ENCODE measurements at regions not wholly inside any gene's neighbourhood (a gene's known extent, or its start where the extent isn't known, plus 50 kb on each side); places are given as distances from the start of the nearest gene placed in this dataset.
"Not testable (repeated sequence)": the region's sequence is repeated elsewhere in the genome, so short reads cannot be mapped to it uniquely, and the experiment has no call there.

DNA sequence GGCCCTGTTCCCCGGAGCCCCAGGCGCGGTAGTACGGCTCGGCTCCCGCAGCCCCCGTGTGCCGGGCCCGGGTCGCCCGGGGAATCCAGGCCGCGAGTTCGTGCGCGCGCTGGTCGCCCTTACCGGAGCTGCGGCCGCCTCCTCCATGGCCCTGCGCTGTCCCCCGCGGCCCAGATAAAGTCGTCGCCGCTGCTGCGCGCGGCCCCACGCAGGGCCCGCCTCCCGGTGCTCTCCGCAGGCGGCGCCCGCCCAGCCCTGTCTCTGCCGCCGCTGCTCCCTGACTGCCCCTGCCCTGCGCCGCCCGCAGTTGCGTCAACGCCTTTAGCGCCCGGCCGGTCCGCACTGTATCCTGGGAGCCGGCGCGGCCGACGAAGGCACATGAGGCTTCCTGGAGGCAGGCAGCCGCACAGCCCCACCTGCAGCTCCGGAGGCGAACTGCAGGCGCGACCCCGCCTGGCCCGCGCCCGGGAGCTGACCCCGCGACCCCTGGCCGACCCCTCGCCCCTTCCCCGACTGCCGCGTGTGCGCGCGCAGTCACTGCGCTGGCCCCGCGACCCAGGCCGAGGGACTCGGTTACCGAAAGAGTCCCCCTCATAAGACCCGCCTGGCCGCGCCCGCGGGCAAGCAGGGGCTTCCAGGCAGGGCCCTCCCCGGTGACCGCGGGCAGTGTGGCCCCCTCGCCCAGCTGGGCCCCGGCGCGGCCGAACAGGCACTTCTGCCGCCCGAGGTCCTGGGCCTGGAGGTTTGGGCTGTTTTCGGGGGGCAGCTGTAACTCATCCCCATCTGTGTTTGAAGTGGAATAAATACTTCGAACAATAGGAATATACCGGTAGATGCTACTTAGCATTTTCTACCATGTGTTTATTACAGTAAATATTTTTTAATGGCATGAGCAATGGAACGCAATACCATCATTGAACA lies 127.1 kb upstream of the ZNF746 start:
- Histone ChIP-seq H3K79me2 (ENCODE audit: control insufficient read depth, insufficient read depth, low read length, poor library complexity) (peaks cover 16% of the 10 kb centered on the region), H2BK120ac (ENCODE audit: insufficient read depth, low read length, poor library complexity) (peak overlapping the region; percentile 15), H2BK12ac (ENCODE audit: low read length) (no peak overlapping the region), H3K4me3 (ENCODE audit: low read depth, low read length) (peak overlapping the region; percentile 99), H3K4me2 (ENCODE audit: low read length) (peak overlapping the region; percentile 90), H2BK5ac (ENCODE audit: low read depth, low read length, poor library complexity) (peak overlapping the region; percentile 56), H3K18ac (ENCODE audit: low read length) (peak overlapping the region; percentile 76), H3K23ac (ENCODE audit: low read length) (no peak overlapping the region), H3K79me1 (ENCODE audit: low read length) (peaks cover 6% of the 10 kb centered on the region), H4K91ac (ENCODE audit: low read depth, low read length) (peak overlapping the region; percentile 85), H3K9ac (ENCODE audit: low read length) (peak overlapping the region; percentile 91), H2AFZ (ENCODE audit: insufficient read depth, low read length, poor library complexity) (peak overlapping the region; percentile 74), H3K27ac (ENCODE audit: low read depth, low read length) (peak overlapping the region; percentile 36), H3K36me3 (ENCODE audit: control insufficient read depth in 1 of 2, insufficient read depth in 2 of 2, low read length in 2 of 2) (peaks cover 19 to 20% of the 10 kb centered on the region in 2 experiments), H3K4me1 (ENCODE audit: control insufficient read depth in 1 of 2, insufficient read depth in 2 of 2, low read length in 2 of 2) (peaks cover 2 to 7% of the 10 kb centered on the region in 2 experiments), H3K14ac (ENCODE audit: low read length) (peak overlapping the region; percentile 45), H3K9me3 (ENCODE audit: insufficient read depth, low read depth, low read length) (no peaks in the 10 kb centered on the region), H4K12ac (ENCODE audit: low read depth, low read length) (peak overlapping the region; percentile 45), H4K8ac (ENCODE audit: low read depth, low read length) (peak overlapping the region; percentile 84), H2AK5ac (ENCODE audit: low read length) (no peak overlapping the region), H3K27me3 (ENCODE audit: insufficient read depth, low read length) (no peaks in the 10 kb centered on the region), H3K4ac (ENCODE audit: low read depth, low read length) (peak overlapping the region; percentile 35)
- WGBS (ENCODE audit: extremely low coverage, insufficient coverage, insufficient read length): no CpG with 5 or more reads among the region's 97 CpGs
- DNase-seq: peak; percentile 95 to 96

DNA sequence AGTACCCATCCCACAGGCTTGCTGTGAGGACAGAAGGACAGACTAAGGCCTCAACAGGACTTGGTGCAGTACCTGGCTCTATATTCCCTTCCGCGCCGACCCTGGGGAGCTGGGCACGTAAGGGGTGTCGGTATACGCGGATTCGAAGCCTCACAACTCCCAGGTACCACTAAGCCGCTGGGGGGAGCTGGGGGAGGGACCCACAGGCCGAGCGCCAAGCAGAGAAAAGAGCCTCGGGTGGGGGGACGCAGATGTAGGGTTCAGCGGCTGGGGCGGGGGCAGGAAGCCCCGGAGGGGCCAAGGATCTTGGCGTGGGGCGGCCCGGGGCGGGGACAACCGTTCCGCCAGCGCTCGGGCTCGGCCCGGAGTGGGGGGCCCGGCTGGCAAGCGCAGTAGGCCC lies 126.4 kb upstream of the ZNF746 start:
- no peak overlapping the region for H2AK5ac ChIP-seq (ENCODE audit: low read length)
- peaks cover 2 to 7% of the 10 kb centered on the region in 2 experiments for H3K4me1 ChIP-seq (ENCODE audit: control insufficient read depth in 1 of 2, insufficient read depth in 2 of 2, low read length in 2 of 2)
- peak overlapping the region; percentile 56 for H2BK5ac ChIP-seq (ENCODE audit: low read depth, low read length, poor library complexity)
- H3K14ac ChIP-seq (ENCODE audit: low read length): peak overlapping the region; percentile 33
- peaks cover 6% of the 10 kb centered on the region for H3K79me1 ChIP-seq (ENCODE audit: low read length)
- H3K9me3 ChIP-seq (ENCODE audit: insufficient read depth, low read depth, low read length): no peaks in the 10 kb centered on the region
- no peak overlapping the region for H2BK12ac ChIP-seq (ENCODE audit: low read length)
- H3K4me3 ChIP-seq (ENCODE audit: low read depth, low read length): peak overlapping the region; percentile 99
- WGBS (ENCODE audit: extremely low coverage, insufficient coverage, insufficient read length): no CpG with 5 or more reads among the region's 28 CpGs
- no peak overlapping the region for H2AFZ ChIP-seq (ENCODE audit: insufficient read depth, low read length, poor library complexity)
- peaks cover 22 to 25% of the 10 kb centered on the region in 2 experiments for H3K36me3 ChIP-seq (ENCODE audit: control insufficient read depth in 1 of 2, insufficient read depth in 2 of 2, low read length in 2 of 2)
- H3K4me2 ChIP-seq (ENCODE audit: low read length): peak overlapping the region; percentile 84
- no peak overlapping the region for H3K27ac ChIP-seq (ENCODE audit: low read depth, low read length)
- no peaks in the 10 kb centered on the region for H3K27me3 ChIP-seq (ENCODE audit: insufficient read depth, low read length)
- peak overlapping the region; percentile 79 for H4K91ac ChIP-seq (ENCODE audit: low read depth, low read length)
- peak overlapping the region; percentile 35 for H3K4ac ChIP-seq (ENCODE audit: low read depth, low read length)
- H3K18ac ChIP-seq (ENCODE audit: low read length): no peak overlapping the region
- H4K12ac ChIP-seq (ENCODE audit: low read depth, low read length): no peak overlapping the region
- no peak overlapping the region for H3K23ac ChIP-seq (ENCODE audit: low read length)
- H3K79me2 ChIP-seq (ENCODE audit: control insufficient read depth, insufficient read depth, low read length, poor library complexity): peaks cover 16% of the 10 kb centered on the region
- no peak overlapping the region for H2BK120ac ChIP-seq (ENCODE audit: insufficient read depth, low read length, poor library complexity)
- no peak for DNase-seq
- peak overlapping the region; percentile 90 for H3K9ac ChIP-seq (ENCODE audit: low read length)
- peak overlapping the region; percentile 84 for H4K8ac ChIP-seq (ENCODE audit: low read depth, low read length)

DNA sequence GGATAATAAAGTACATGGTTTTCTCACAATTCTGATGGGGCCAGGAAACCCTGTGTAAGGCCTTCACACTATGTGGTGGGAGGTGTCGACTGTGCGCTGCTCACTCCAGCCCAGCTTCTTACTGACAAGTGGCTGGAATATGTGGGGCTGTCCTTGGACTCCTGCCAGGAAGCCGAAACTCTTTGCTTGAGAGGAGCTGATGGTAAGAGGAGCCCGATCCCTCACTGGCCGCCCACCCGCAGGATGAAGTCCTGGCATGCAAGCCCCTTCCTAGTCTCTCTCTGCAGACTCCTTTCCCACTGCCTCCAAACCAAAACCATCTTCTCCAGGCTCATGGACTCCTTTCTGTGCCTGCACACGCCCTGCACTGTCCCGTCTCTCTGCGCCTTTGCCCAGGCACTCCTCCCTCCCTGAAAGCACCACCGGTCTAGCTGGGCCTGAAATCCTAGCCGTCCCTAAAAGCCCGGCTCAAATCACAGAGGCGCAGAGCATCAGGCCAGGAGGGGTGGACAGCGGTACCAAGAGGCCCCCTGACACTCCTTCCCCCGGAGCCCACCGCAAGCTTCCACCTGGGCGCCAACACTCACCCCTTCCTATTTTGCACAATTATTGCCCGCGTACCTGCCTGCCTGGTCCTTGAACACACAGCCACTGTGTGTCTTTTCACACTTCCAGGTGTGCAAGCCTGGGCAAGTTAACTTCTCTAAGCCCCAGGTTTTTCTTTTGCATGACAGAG lies 125.8 kb upstream of the ZNF746 start:
- H2AFZ ChIP-seq (ENCODE audit: insufficient read depth, low read length, poor library complexity); H3K27ac ChIP-seq (ENCODE audit: low read depth, low read length); H3K4me1 ChIP-seq (ENCODE audit: control insufficient read depth in 1 of 2, insufficient read depth in 2 of 2, low read length in 2 of 2); H3K14ac ChIP-seq (ENCODE audit: low read length); H3K79me1 ChIP-seq (ENCODE audit: low read length); H2BK5ac ChIP-seq (ENCODE audit: low read depth, low read length, poor library complexity); H4K91ac ChIP-seq (ENCODE audit: low read depth, low read length); H2BK120ac ChIP-seq (ENCODE audit: insufficient read depth, low read length, poor library complexity); H3K23ac ChIP-seq (ENCODE audit: low read length); H4K8ac ChIP-seq (ENCODE audit: low read depth, low read length); H4K12ac ChIP-seq (ENCODE audit: low read depth, low read length); H3K18ac ChIP-seq (ENCODE audit: low read length); H3K27me3 ChIP-seq (ENCODE audit: insufficient read depth, low read length); H2BK12ac ChIP-seq (ENCODE audit: low read length); H2AK5ac ChIP-seq (ENCODE audit: low read length); DNase-seq; H3K9me3 ChIP-seq (ENCODE audit: insufficient read depth, low read depth, low read length): not testable (repeated sequence)
- H3K4me3 ChIP-seq (ENCODE audit: low read depth, low read length): peak overlapping the region; percentile 99
- H3K9ac ChIP-seq (ENCODE audit: low read length): peak overlapping the region; percentile 90
- WGBS (ENCODE audit: extremely low coverage, insufficient coverage, insufficient read length): no CpG with 5 or more reads among the region's 19 CpGs
- peaks cover 25 to 30% of the 10 kb centered on the region in 2 experiments for H3K36me3 ChIP-seq (ENCODE audit: control insufficient read depth in 1 of 2, insufficient read depth in 2 of 2, low read length in 2 of 2)
- peaks cover 16% of the 10 kb centered on the region for H3K79me2 ChIP-seq (ENCODE audit: control insufficient read depth, insufficient read depth, low read length, poor library complexity)
- peak overlapping the region; percentile 77 for H3K4ac ChIP-seq (ENCODE audit: low read depth, low read length)
- peak overlapping the region; percentile 84 for H3K4me2 ChIP-seq (ENCODE audit: low read length)

DNA sequence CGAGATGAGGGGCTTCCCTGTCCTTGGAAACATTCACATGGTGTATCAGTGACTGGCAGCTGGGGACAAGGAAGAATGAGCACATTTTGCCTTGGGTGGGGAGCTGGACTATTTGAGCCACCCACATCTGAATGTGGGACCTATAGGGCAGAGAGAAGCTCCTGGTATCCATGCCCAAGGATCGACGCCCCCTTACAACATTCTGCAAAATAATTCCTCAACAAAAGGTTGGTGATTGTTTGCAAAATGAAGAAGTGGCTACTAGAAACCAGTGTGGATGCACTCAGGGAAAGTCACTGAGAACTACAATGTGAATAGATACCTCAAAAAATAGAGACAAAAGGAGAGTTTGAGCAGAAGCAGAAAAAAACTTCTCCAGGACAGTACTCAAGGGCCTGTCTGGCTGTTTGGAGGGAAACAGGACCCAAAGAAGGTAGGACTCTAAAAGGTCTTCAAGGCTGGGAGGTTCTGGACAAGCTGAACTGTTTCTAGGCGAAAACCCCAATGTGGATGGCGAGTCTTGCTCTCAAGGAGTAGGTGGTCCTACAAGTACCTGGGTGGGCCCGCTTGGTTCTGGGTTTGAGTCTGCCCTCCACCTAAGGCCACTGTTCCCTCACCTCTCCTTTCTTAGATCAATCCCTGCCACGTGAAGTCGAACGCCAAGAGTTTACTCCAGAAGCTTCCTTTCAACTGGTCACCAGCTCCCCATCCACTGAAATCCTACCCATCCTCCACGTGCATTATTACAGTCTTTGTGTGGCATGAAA lies 125.0 kb upstream of the ZNF746 start:
- WGBS (ENCODE audit: extremely low coverage, insufficient coverage, insufficient read length): no CpG with 5 or more reads among the region's 10 CpGs
- H3K23ac ChIP-seq (ENCODE audit: low read length): no peak overlapping the region
- DNase-seq: no peak

More for the DNA sequence above, 125.0 kb upstream of the ZNF746 start:
- no peak overlapping the region for H4K8ac ChIP-seq (ENCODE audit: low read depth, low read length)
- H3K79me2 ChIP-seq (ENCODE audit: control insufficient read depth, insufficient read depth, low read length, poor library complexity): peaks cover 16% of the 10 kb centered on the region
- H4K91ac ChIP-seq (ENCODE audit: low read depth, low read length): no peak overlapping the region
- H3K27ac ChIP-seq (ENCODE audit: low read depth, low read length): no peak overlapping the region
- H3K14ac ChIP-seq (ENCODE audit: low read length): no peak overlapping the region
- no peak overlapping the region for H2BK12ac ChIP-seq (ENCODE audit: low read length)
- no peak overlapping the region for H3K18ac ChIP-seq (ENCODE audit: low read length)
- H4K12ac ChIP-seq (ENCODE audit: low read depth, low read length): no peak overlapping the region
- peaks cover under 1% of the 10 kb centered on the region for H3K9me3 ChIP-seq (ENCODE audit: insufficient read depth, low read depth, low read length)
- no peaks in the 10 kb centered on the region for H3K27me3 ChIP-seq (ENCODE audit: insufficient read depth, low read length)
- no peak overlapping the region for H2AFZ ChIP-seq (ENCODE audit: insufficient read depth, low read length, poor library complexity)
- peaks cover 2 to 7% of the 10 kb centered on the region in 2 experiments for H3K4me1 ChIP-seq (ENCODE audit: control insufficient read depth in 1 of 2, insufficient read depth in 2 of 2, low read length in 2 of 2)
- H3K4me2 ChIP-seq (ENCODE audit: low read length): no peak overlapping the region
- peaks cover 6% of the 10 kb centered on the region for H3K79me1 ChIP-seq (ENCODE audit: low read length)
- H3K4me3 ChIP-seq (ENCODE audit: low read depth, low read length): no peak overlapping the region
- H3K36me3 ChIP-seq (ENCODE audit: control insufficient read depth in 1 of 2, insufficient read depth in 2 of 2, low read length in 2 of 2): peaks cover 33 to 38% of the 10 kb centered on the region in 2 experiments
- no peak overlapping the region for H3K9ac ChIP-seq (ENCODE audit: low read length)
- H2AK5ac ChIP-seq (ENCODE audit: low read length): no peak overlapping the region
- H3K4ac ChIP-seq (ENCODE audit: low read depth, low read length): peak overlapping the region; percentile 51
- H2BK120ac ChIP-seq (ENCODE audit: insufficient read depth, low read length, poor library complexity): no peak overlapping the region
- H2BK5ac ChIP-seq (ENCODE audit: low read depth, low read length, poor library complexity): no peak overlapping the region

Measured in trophoblast cell (in vitro differentiated cells and primary cell).